ENCODE measurements at regions not wholly inside any gene's neighbourhood (a gene's known extent, or its start where the extent isn't known, plus 50 kb on each side); places are given as distances from the start of the nearest gene placed in this dataset.
A peak's percentile ranks its signal among the peaks of the same experiment; 100 is the strongest.

- peak in 1 of 2 donors; percentile 49 for DNase-seq (ENCODE audit: low spot score in 2 of 2)
- intact Hi-C loops (cut with DNase I; ENCODE audit: low total_unique reads): no loop called here
- no peak for TF ChIP-seq POLR2A (IDR thresholded peaks at IDR 0.05)
- TF ChIP-seq, protein P1, sequence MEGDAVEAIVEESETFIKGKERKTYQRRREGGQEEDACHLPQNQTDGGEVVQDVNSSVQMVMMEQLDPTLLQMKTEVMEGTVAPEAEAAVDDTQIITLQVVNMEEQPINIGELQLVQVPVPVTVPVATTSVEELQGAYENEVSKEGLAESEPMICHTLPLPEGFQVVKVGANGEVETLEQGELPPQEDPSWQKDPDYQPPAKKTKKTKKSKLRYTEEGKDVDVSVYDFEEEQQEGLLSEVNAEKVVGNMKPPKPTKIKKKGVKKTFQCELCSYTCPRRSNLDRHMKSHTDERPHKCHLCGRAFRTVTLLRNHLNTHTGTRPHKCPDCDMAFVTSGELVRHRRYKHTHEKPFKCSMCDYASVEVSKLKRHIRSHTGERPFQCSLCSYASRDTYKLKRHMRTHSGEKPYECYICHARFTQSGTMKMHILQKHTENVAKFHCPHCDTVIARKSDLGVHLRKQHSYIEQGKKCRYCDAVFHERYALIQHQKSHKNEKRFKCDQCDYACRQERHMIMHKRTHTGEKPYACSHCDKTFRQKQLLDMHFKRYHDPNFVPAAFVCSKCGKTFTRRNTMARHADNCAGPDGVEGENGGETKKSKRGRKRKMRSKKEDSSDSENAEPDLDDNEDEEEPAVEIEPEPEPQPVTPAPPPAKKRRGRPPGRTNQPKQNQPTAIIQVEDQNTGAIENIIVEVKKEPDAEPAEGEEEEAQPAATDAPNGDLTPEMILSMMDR (IDR thresholded peaks at IDR 0.05): no peak
- 85 to 91% methylated on average over 1 of the region's 1 CpG for WGBS, 2 donors
- H3K4me3 ChIP-seq (ENCODE audit: low read depth, poor library complexity, severe bottlenecking): no peak overlapping the region
These were observed 352.6 kb upstream of the CWC22 start for GRCh38 chr2:180359522-180360282.

GRCh38 chr2:180358458-180358857 lies 351.4 kb upstream of the CWC22 start:
- 88 to 94% methylated on average over 2 of the region's 2 CpGs for WGBS, 2 donors
- no peak overlapping the region for H3K4me3 ChIP-seq (ENCODE audit: low read depth, poor library complexity, severe bottlenecking)
- intact Hi-C loops (cut with DNase I; ENCODE audit: low total_unique reads): no loop called here
- TF ChIP-seq, protein P1 (IDR thresholded peaks at IDR 0.05): no peak
- no peak for TF ChIP-seq POLR2A (IDR thresholded peaks at IDR 0.05)
- DNase-seq (ENCODE audit: low spot score in 2 of 2): no peak

DNA sequence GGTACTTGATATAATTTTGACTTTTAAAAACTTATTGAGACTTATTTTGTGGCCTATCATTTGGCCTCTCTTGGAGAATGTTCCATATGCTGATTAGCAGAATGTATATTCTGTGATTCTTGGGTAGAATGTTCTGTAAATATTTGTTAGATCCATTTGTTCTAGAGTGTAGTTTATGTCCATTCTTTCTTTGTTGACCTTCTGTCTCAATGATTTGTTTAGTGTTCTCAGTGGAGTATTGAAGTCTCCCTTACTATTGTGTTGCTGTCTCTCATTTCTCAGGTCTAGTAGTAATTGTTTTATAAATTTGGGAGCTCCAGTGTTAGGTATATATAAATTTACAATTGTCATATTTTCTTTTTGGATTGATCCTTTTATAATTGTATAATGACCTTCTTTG lies 349.6 kb upstream of the CWC22 start:
- intact Hi-C loops (cut with DNase I; ENCODE audit: low total_unique reads): no loop called here
- DNase-seq (ENCODE audit: low spot score in 2 of 2): no peak
- no peak for TF ChIP-seq POLR2A (IDR thresholded peaks at IDR 0.05)
- TF ChIP-seq, protein P1 (IDR thresholded peaks at IDR 0.05): no peak
- no peak overlapping the region for H3K4me3 ChIP-seq (ENCODE audit: low read depth, poor library complexity, severe bottlenecking)

- intact Hi-C loops (cut with DNase I; ENCODE audit: low total_unique reads): no loop called here
These were observed 345.5 kb upstream of the CWC22 start for GRCh38 chr2:180352620-180353019.

DNA sequence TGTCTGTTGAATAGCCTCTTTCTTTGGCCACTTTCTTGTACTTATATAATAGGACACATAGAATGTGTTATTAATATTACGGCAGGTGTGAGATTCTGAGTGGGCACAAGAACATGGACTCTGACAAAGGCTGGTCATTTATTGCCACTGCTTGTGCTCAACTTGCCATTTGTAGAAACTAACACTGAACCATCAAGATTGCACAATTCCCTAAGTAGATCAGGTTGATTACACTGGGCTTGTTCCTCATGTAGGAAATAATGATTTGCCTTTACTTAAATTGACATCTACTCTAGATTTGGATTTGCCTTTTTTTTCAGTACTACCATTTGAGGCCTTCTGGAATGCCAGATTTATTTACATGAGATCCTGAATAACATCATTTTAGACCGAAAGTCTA lies 342.7 kb upstream of the CWC22 start:
- intact Hi-C loops (cut with DNase I; ENCODE audit: low total_unique reads): no loop called here
- no peak for TF ChIP-seq POLR2A (IDR thresholded peaks at IDR 0.05)
- TF ChIP-seq, protein P1 (IDR thresholded peaks at IDR 0.05): no peak
- WGBS, 2 donors: 94 to 100% methylated on average over 2 of the region's 2 CpGs

More at GRCh38 chr2:180352620-180353019, 345.5 kb upstream of the CWC22 start:
- H3K4me3 ChIP-seq (ENCODE audit: low read depth, poor library complexity, severe bottlenecking): no peak overlapping the region
- 46 to 55% methylated on average over 1 of the region's 1 CpG for WGBS, 2 donors
- DNase-seq (ENCODE audit: low spot score in 2 of 2): no peak
- TF ChIP-seq, protein P1 (IDR thresholded peaks at IDR 0.05): no peak
- TF ChIP-seq POLR2A (IDR thresholded peaks at IDR 0.05): no peak

More for the DNA sequence above, 342.7 kb upstream of the CWC22 start:
- no peak overlapping the region for H3K4me3 ChIP-seq (ENCODE audit: low read depth, poor library complexity, severe bottlenecking)
- DNase-seq (ENCODE audit: low spot score in 2 of 2): no peak

All from lower leg skin (tissue), 4 donors.